SK-N-MC (cell line): ENCODE measurements at regions not wholly inside any gene's neighbourhood (a gene's known extent, or its start where the extent isn't known, plus 50 kb on each side); places are given as distances from the start of the nearest gene placed in this dataset.

Experiments used
- EZH2 ChIP-seq: fragments of 200-600 bp; sonication (generic); IDR thresholded peaks from one replicate; pipeline ENCODE4 v1.6.1; 2017; ENCODE audit warnings: antibody characterized with exemption
- FOXP2 ChIP-seq: optimal IDR thresholded peaks from 2 replicates; pipeline ENCODE3; 2011; ENCODE audit warnings: mild to moderate bottlenecking, moderate library complexity; ENCODE audit not compliant: insufficient read depth; ENCODE audit errors: extremely low read length, control extremely low read depth
- POLR2AphosphoS5 ChIP-seq: IDR thresholded peaks from 2 replicates; pipeline ENCODE4 v1.6.1; 2012; ENCODE audit warnings: mild to moderate bottlenecking, low read depth, low read length, borderline replicate concordance

- TF ChIP-seq POLR2AphosphoS5 (no peak), EZH2 (no peak), FOXP2 (no peak)
Observed at GRCh38 chr12:78324234-78324633, 493.5 kb downstream of the NAV3 start.
